ENCODE measurements at regions not wholly inside any gene's neighbourhood (a gene's known extent, or its start where the extent isn't known, plus 50 kb on each side); places are given as distances from the start of the nearest gene placed in this dataset.
"Not testable (repeated sequence)": the region's sequence is repeated elsewhere in the genome, so short reads cannot be mapped to it uniquely, and the experiment has no call there.

- no peak for DNase-seq (ENCODE audit: low spot score)
Observed at GRCh38 chr1:182260516-182260915, 131.1 kb downstream of the GLUL start.

- DNase-seq (ENCODE audit: low spot score): no peak
Observed at GRCh38 chr1:182259968-182260367, 131.6 kb downstream of the GLUL start.

- DNase-seq (ENCODE audit: low spot score): no peak
Observed at GRCh38 chr1:182259229-182259872, 132.2 kb downstream of the GLUL start.

- DNase-seq (ENCODE audit: low spot score): no peak
Observed at GRCh38 chr1:182257369-182258063, 134.1 kb downstream of the GLUL start.

GRCh38 chr1:182256931-182257330 lies 134.7 kb downstream of the GLUL start:
- no peak for DNase-seq (ENCODE audit: low spot score)

- DNase-seq (ENCODE audit: low spot score): no peak
Observed at GRCh38 chr1:182255494-182255893, 136.1 kb downstream of the GLUL start.

GRCh38 chr1:182253319-182253860 lies 138.2 kb downstream of the GLUL start:
- no peak for DNase-seq (ENCODE audit: low spot score)

GRCh38 chr1:182251561-182251960 lies 140.0 kb downstream of the GLUL start:
- no peak for DNase-seq (ENCODE audit: low spot score)

GRCh38 chr1:182249201-182249676 lies 142.4 kb downstream of the GLUL start:
- DNase-seq (ENCODE audit: low spot score): no peak

GRCh38 chr1:182248721-182249120 lies 142.9 kb downstream of the GLUL start:
- DNase-seq (ENCODE audit: low spot score): no peak

- DNase-seq (ENCODE audit: low spot score): not testable (repeated sequence)
Observed at GRCh38 chr1:182247813-182248212, 143.8 kb downstream of the GLUL start.

- no peak for DNase-seq (ENCODE audit: low spot score)
Observed at GRCh38 chr1:182246783-182247182, 144.8 kb downstream of the GLUL start.

GRCh38 chr1:182245040-182245439 lies 146.6 kb downstream of the GLUL start:
- no peak for DNase-seq (ENCODE audit: low spot score)

GRCh38 chr1:182244451-182244850 lies 147.1 kb downstream of the GLUL start:
- no peak for DNase-seq (ENCODE audit: low spot score)

- DNase-seq (ENCODE audit: low spot score): no peak
Observed at GRCh38 chr1:182242641-182243040, 148.9 kb downstream of the GLUL start.

GRCh38 chr1:182240085-182240484 lies 151.5 kb downstream of the GLUL start:
- no peak for DNase-seq (ENCODE audit: low spot score)

- DNase-seq (ENCODE audit: low spot score): no peak
Observed at GRCh38 chr1:182238421-182238820, 153.2 kb downstream of the GLUL start.

- DNase-seq (ENCODE audit: low spot score): no peak
Observed at GRCh38 chr1:182237329-182237728, 154.3 kb downstream of the GLUL start.

GRCh38 chr1:182236651-182237077 lies 154.9 kb downstream of the GLUL start:
- no peak for DNase-seq (ENCODE audit: low spot score)

- DNase-seq (ENCODE audit: low spot score): no peak
Observed at GRCh38 chr1:182235952-182236650, 155.5 kb downstream of the GLUL start.

GRCh38 chr1:182235604-182235951 lies 156.0 kb downstream of the GLUL start:
- no peak for DNase-seq (ENCODE audit: low spot score)

GRCh38 chr1:182229921-182230491 lies 161.6 kb downstream of the GLUL start:
- no peak for DNase-seq (ENCODE audit: low spot score)
